HUES64 (cell line): ENCODE measurements at regions not wholly inside any gene's neighbourhood (a gene's known extent, or its start where the extent isn't known, plus 50 kb on each side); places are given as distances from the start of the nearest gene placed in this dataset.

ENCODE experiments used
- H3K27ac ChIP-seq: 2 replicates; pipeline ENCODE4 v1.7.0; 2013; ENCODE audit warnings: low read depth, low read length, inconsistent platforms
- H3K27me3 ChIP-seq: 2 replicates; pipeline ENCODE4 v1.6.1; 2013; ENCODE audit warnings: mild to moderate bottlenecking, low read length; ENCODE audit not compliant: insufficient read depth
- H3K36me3 ChIP-seq: 2 replicates; pipeline ENCODE4 v1.6.1; 2013; ENCODE audit warnings: mild to moderate bottlenecking, low read length; ENCODE audit not compliant: insufficient read depth
- H3K4me1 ChIP-seq: 2 replicates; pipeline ENCODE4 v1.6.1; 2013; ENCODE audit warnings: mild to moderate bottlenecking, low read length, moderate library complexity; ENCODE audit not compliant: insufficient read depth
- H3K4me3 ChIP-seq: 2 replicates; pipeline ENCODE4 v1.5.1; 2013; ENCODE audit warnings: mild to moderate bottlenecking, low read length, moderate library complexity
- H3K9ac ChIP-seq: 2 replicates; pipeline ENCODE4 v1.6.1; 2013; ENCODE audit warnings: mild to moderate bottlenecking, low read depth, low read length
- H3K9me3 ChIP-seq: 2 replicates; pipeline ENCODE4 v1.6.1; 2013; ENCODE audit warnings: low read depth, low read length; ENCODE audit not compliant: insufficient read depth
- WGBS: fragments of 150-250, 120-280 bp; methylation state at CpG from one replicate; pipeline ENCODE4 v1.1.7; 2013; ENCODE audit warnings: missing lambda C conversion rate; 5-methylcytosine and 5-hydroxymethylcytosine counted together

DNA sequence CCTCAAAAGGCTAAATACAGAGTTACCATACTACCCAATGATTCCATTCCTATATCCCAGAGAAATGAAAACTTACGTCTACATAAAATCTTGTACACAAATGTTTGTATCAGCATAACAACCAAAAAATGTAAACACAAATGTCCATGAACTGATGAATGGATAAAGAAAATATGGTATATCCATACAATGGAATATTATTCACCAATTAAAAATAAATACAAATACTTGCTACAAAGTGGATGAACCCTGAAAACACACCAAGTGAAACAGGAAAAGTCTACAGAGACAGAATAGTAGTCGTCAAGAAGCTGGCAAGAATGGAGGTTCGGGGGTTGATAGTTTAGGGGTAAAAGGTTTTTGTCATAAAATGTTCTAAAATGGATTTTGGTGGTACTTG, 54.0 kb upstream of the ANKRD28 start:
- peaks cover 5% of the 10 kb centered on the region; the same call in 1 of the 2 replicates for H3K36me3 ChIP-seq
- 97% methylated on average over 3 of the region's 3 CpGs for WGBS
- H3K27ac ChIP-seq: no peak overlapping the region

DNA sequence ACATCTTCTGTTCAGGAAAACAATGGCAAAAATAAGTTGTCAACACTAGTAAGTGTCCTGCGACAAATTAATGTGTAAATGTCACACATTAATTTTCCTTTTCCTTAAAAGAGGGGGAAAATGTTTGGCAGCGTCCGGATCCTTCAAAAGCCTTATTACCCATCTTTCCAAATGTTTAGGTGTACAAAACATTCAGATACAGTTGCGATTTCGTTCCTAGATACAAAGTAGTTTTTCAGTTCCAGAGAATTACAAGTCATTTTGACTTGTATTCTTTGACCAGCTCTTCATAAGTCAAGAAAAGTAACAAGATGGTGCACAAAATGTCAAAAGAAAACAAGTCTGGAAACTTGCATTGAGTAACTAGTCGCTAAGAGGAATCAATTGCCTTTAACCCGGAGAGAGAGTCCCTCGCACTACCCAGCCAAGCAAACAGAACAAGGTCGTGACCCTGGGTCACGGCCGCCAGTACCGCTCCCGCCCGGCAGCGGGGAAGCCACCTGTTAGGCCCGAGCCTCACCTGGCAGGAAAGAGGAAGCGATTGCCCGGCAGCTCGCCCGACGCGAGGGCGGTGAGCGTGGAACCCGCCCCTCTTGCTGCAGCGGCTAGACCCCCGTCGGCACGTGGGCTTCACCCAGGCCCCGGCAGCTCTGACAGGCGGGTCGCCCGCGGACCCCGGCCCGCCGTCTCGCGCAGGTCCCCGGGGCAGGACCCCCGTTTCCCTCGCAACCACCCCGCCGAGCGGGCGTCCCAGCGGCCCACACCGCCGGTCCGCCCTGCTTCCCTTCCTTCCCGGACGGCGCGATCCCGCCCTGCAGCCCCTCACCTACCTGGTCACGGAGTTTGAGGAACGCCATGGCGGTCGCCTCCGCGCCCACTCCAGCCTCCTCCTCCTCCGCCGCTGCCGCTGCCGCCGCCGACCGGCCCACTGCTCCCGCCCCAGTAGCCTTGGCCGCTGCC, 61.0 kb upstream of the ANKRD28 start:
- peak overlapping the region; percentile 84 for H3K4me3 ChIP-seq
- no peaks in the 10 kb centered on the region for H3K9me3 ChIP-seq
- no peaks in the 10 kb centered on the region for H3K36me3 ChIP-seq
- H3K27me3 ChIP-seq: no peaks in the 10 kb centered on the region
- WGBS: 3% methylated on average over 70 of the region's 70 CpGs
- H3K4me1 ChIP-seq: peaks cover 21% of the 10 kb centered on the region
- H3K27ac ChIP-seq: peak overlapping the region; percentile 85; the same call in 1 of the 2 replicates
- peak overlapping the region; percentile 76 for H3K9ac ChIP-seq

More for the DNA sequence above, 54.0 kb upstream of the ANKRD28 start:
- Histone ChIP-seq H3K4me3 (no peak overlapping the region), H3K9me3 (peaks cover 12% of the 10 kb centered on the region; the same call in 1 of the 2 replicates), H3K9ac (no peak overlapping the region), H3K4me1 (0 out of 2 replicates have a peak, but pooled peaks cover 2% of the 10 kb centered on the region), H3K27me3 (no peaks in the 10 kb centered on the region)

GRCh38 chr3:15859507-15860013, 61.8 kb upstream of the ANKRD28 start:
- H3K9me3 ChIP-seq: no peaks in the 10 kb centered on the region
- peaks cover 21% of the 10 kb centered on the region for H3K4me1 ChIP-seq
- H3K36me3 ChIP-seq: no peaks in the 10 kb centered on the region
- H3K27ac ChIP-seq: peak overlapping the region; percentile 85; the same call in 1 of the 2 replicates
- peak overlapping the region; percentile 84 for H3K4me3 ChIP-seq
- H3K9ac ChIP-seq: peak overlapping the region; percentile 76
- H3K27me3 ChIP-seq: no peaks in the 10 kb centered on the region
- under 1% methylated on average over 73 of the region's 73 CpGs for WGBS

GRCh38 chr3:15860014-15860934, 62.5 kb upstream of the ANKRD28 start:
- Histone ChIP-seq H3K4me1 (peaks cover 21% of the 10 kb centered on the region), H3K9me3 (no peaks in the 10 kb centered on the region), H3K4me3 (peak overlapping the region; percentile 84), H3K27ac (peak overlapping the region; percentile 41), H3K9ac (peak overlapping the region; percentile 75), H3K27me3 (no peaks in the 10 kb centered on the region), H3K36me3 (no peaks in the 10 kb centered on the region)
- WGBS: 16% methylated on average over 49 of the region's 55 CpGs

DNA sequence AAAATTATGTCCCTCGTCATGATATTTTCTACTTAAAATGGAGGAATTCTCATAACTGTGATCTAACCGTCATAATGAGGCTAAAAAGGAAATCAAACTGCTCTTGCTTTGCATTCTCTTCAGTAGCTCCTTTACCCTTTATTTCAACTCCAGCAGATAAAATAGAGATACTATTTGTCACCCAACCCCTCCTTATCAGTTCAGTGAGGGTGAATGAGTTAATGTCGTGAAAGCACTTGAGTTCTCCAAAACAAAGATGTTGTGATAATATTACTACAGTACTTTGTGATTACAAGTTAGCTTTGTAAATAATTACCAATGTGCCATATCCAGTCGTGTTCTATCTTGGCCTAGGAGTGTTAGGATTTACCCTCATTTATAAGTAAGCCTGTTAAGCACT, 63.4 kb upstream of the ANKRD28 start:
- no peak overlapping the region for H3K9ac ChIP-seq
- H3K27ac ChIP-seq: no peak overlapping the region
- WGBS: 89% methylated on average over 2 of the region's 4 CpGs
- H3K9me3 ChIP-seq: no peaks in the 10 kb centered on the region
- H3K4me3 ChIP-seq: peak overlapping the region; percentile 84; the same call in 1 of the 2 replicates
- no peaks in the 10 kb centered on the region for H3K36me3 ChIP-seq
- peaks cover 21% of the 10 kb centered on the region for H3K4me1 ChIP-seq
- H3K27me3 ChIP-seq: no peaks in the 10 kb centered on the region

- 100% methylated on average over 1 of the region's 1 CpG for WGBS
- H3K9ac ChIP-seq: no peak overlapping the region
- H3K9me3 ChIP-seq: peaks cover 9% of the 10 kb centered on the region; the same call in 1 of the 2 replicates
- H3K4me3 ChIP-seq: no peak overlapping the region
- H3K4me1 ChIP-seq: no peaks in the 10 kb centered on the region
- no peaks in the 10 kb centered on the region for H3K36me3 ChIP-seq
- H3K27ac ChIP-seq: no peak overlapping the region
- H3K27me3 ChIP-seq: no peaks in the 10 kb centered on the region
These were observed 75.0 kb upstream of the ANKRD28 start for GRCh38 chr3:15872807-15873206.

- Histone ChIP-seq H3K9me3 (peaks cover 9% of the 10 kb centered on the region; the same call in 1 of the 2 replicates), H3K4me1 (no peaks in the 10 kb centered on the region), H3K27ac (no peak overlapping the region), H3K4me3 (no peak overlapping the region), H3K36me3 (peaks cover 4% of the 10 kb centered on the region; the same call in 1 of the 2 replicates), H3K27me3 (no peaks in the 10 kb centered on the region), H3K9ac (no peak overlapping the region)
- 61% methylated on average over 3 of the region's 4 CpGs for WGBS
These were observed 75.6 kb upstream of the ANKRD28 start for GRCh38 chr3:15873415-15873814.

GRCh38 chr3:15875016-15875689, 77.4 kb upstream of the ANKRD28 start:
- Histone ChIP-seq H3K9ac (no peak overlapping the region), H3K9me3 (peaks cover 6% of the 10 kb centered on the region; the same call in 1 of the 2 replicates), H3K4me3 (no peak overlapping the region), H3K27ac (no peak overlapping the region), H3K36me3 (peaks cover 4% of the 10 kb centered on the region; the same call in 1 of the 2 replicates), H3K27me3 (no peaks in the 10 kb centered on the region), H3K4me1 (no peaks in the 10 kb centered on the region)
- WGBS: 82% methylated on average over 1 of the region's 1 CpG

DNA sequence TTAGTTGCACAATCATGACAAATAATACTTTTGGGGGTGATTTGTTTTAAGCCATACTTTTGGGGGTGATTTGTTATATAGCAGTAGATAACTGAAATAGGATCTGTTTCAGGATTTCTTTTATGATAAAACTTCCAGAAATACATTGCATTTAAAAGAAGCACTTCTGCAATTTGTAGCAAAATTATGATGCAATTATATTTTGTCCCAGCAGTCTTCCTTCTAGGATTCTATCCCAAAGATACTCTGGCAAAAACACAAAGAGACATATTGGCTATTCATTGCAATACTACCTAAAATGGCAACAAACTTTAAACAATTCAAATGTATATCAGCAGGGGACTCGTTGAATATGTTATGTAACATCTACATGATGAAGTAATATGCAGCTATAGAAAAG, 78.9 kb upstream of the ANKRD28 start:
- no peak overlapping the region for H3K27ac ChIP-seq
- H3K4me3 ChIP-seq: no peak overlapping the region
- H3K27me3 ChIP-seq: no peaks in the 10 kb centered on the region
- H3K4me1 ChIP-seq: no peaks in the 10 kb centered on the region
- no peaks in the 10 kb centered on the region for H3K9me3 ChIP-seq
- 81% methylated on average over 1 of the region's 1 CpG for WGBS
- H3K9ac ChIP-seq: no peak overlapping the region
- H3K36me3 ChIP-seq: peaks cover 4% of the 10 kb centered on the region; the same call in 1 of the 2 replicates

DNA sequence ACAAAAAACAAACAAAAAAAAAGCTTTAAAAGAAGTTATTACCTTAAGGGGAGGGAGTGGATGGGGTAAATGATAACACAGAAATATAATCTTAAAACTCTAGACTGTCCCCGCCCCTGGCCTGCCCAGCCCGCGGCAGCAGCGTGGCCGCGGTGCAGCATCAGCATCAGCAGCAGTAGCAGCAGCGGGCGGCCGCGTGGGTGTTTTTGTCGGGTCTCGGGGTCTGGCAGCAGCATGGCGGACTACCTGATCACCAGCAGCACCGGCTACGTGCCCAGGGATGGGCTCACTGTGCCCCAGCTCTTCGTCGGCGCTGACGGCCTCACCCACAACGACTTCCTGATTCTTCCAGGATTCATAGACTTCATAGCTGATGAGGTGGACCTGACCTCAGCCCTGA, 80.0 kb upstream of the ANKRD28 start:
- Histone ChIP-seq H3K9ac (no peak overlapping the region), H3K27ac (no peak overlapping the region), H3K36me3 (peaks cover 4% of the 10 kb centered on the region; the same call in 1 of the 2 replicates), H3K4me1 (no peaks in the 10 kb centered on the region), H3K9me3 (no peaks in the 10 kb centered on the region), H3K27me3 (no peaks in the 10 kb centered on the region), H3K4me3 (no peak overlapping the region)
- 97% methylated on average over 20 of the region's 20 CpGs for whole genome bisulfite sequencing
